Pancreas (tissue), 10 donors: ENCODE measurements at regions not wholly inside any gene's neighbourhood (a gene's known extent, or its start where the extent isn't known, plus 50 kb on each side); places are given as distances from the start of the nearest gene placed in this dataset.

Experiments used
- ATAC-seq, 4 donors: fragments of 200-7000 bp; cut with Tn5 transposase; one replicate each; pipeline versions ENCODE4 v1.8.0 to v1.9.1; 2020; ENCODE audit warnings: mild to moderate bottlenecking in 4 of 4, moderate library complexity in 4 of 4
- DNase-seq, 6 donors: peaks; one replicate each; pipeline ENCODE4 v3.0.0-alpha.2; 2020
- FAIRE-seq: peaks from 2 replicates; lab custom pipeline; 2012; peaks lifted over from hg19 to GRCh38; lab: Jason Lieb, UNC
- H3K27ac ChIP-seq, 4 donors: fragments of 200-600 bp; sonication (generic); 1 replicate in 3 of 4; 2 replicates in 1 of 4; pipeline versions ENCODE4 v1.5.0 to v1.8.0; 2020
- H3K27me3 ChIP-seq, 4 donors: fragments of 200-600 bp; one replicate each; pipeline ENCODE4 v1.8.0; 2021
- H3K36me3 ChIP-seq, 3 donors: fragments of 200-600 bp; sonication (generic) in 1 of 3; one replicate each; pipeline versions ENCODE4 v1.5.0 to v1.8.0; 2020 to 2021
- H3K4me1 ChIP-seq, 3 donors: fragments of 200-600 bp; one replicate each; pipeline ENCODE4 v1.8.0; 2021
- H3K4me3 ChIP-seq, 4 donors: fragments of 200-600 bp; sonication (generic) in 2 of 4; one replicate each; pipeline versions ENCODE4 v1.5.0 to v1.8.0; 2020 to 2021
- H3K9me3 ChIP-seq, 4 donors: fragments of 200-600 bp; one replicate each; pipeline ENCODE4 v1.8.0; 2021
- WGBS, 2 donors: extraction: QIAGEN DNeasy Blood & Tissue Kit; methylation state at CpG; one replicate each; pipeline ENCODE4 v1.1.7; 2013; 5-methylcytosine and 5-hydroxymethylcytosine counted together
- intact Hi-C, 3 donors: fragments of 100-400 bp; cut with DNase I; formaldehyde crosslinking; loops; one replicate each; pipeline versions ENCODE4 v1.11.1 to v1.14.2; 2022
- TF ChIP-seq, protein P1 (sequence below), 4 donors: fragments of 200-600 bp; sonication (generic) in 3 of 4; IDR thresholded peaks; one replicate each; pipeline versions ENCODE4 v1.5.0 to v1.8.0; 2021; ENCODE audit warnings: antibody characterized with exemption in 4 of 4
- donor health status: healthy with polysubstance abuse.
- donor health status: DM: no; HTN: no; CAD: no; lungs with moderate emphysema.
- donor health status: DM: no; HTN: no; CAD: no.
- donor health status: control.
- donor health status: control.
- donor health status: Bipolar disorder and iron deficiency.
- donor health status: DM: yes; HTN: yes; CAD: no.
- donor health status: DM: no; HTN: no; CAD: no.
- donor health status: DM: no; HTN: no; CAD: no.
- donor health status: DM: yes; HTN: yes; CAD: no.

DNA sequence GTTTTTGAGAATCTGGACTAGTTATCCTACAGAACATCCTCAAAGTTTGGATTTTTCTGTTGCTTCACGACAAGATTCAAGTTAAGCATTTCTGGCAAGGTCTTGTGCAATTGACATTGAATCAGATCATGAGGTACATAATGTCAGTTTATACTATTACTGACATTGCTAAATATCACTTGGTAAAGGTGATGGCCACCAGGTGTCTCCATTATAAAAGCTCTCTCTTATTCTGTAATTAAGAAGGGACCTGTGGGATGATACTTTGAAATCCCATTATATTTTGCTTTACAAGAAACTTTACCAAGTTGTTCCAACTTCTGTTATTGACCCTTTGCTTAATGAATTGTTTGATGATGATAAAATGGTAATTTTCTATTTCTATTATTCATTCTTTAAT is 131.0 kb upstream of the ASTN2 start:
- no peak for FAIRE-seq
- no peak for DNase-seq
- no peak for ATAC-seq
- Histone ChIP-seq H3K4me1 (peaks cover 0 to 6% (median 0%) of the 10 kb centered on the region in 3 donors), H3K9me3 (no peaks in the 10 kb centered on the region), H3K27ac (no peak overlapping the region), H3K4me3 (no peak overlapping the region), H3K36me3 (no peaks in the 10 kb centered on the region), H3K27me3 (no peaks in the 10 kb centered on the region)
- 61 to 66% methylated on average over 1 of the region's 1 CpG for WGBS, 2 donors
- intact Hi-C loops: no loop called here
- TF ChIP-seq, protein P1, sequence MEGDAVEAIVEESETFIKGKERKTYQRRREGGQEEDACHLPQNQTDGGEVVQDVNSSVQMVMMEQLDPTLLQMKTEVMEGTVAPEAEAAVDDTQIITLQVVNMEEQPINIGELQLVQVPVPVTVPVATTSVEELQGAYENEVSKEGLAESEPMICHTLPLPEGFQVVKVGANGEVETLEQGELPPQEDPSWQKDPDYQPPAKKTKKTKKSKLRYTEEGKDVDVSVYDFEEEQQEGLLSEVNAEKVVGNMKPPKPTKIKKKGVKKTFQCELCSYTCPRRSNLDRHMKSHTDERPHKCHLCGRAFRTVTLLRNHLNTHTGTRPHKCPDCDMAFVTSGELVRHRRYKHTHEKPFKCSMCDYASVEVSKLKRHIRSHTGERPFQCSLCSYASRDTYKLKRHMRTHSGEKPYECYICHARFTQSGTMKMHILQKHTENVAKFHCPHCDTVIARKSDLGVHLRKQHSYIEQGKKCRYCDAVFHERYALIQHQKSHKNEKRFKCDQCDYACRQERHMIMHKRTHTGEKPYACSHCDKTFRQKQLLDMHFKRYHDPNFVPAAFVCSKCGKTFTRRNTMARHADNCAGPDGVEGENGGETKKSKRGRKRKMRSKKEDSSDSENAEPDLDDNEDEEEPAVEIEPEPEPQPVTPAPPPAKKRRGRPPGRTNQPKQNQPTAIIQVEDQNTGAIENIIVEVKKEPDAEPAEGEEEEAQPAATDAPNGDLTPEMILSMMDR (IDR thresholded peaks at IDR 0.05): no peak

GRCh38 chr9:117543089-117543488 is 128.2 kb upstream of the ASTN2 start:
- H3K36me3 ChIP-seq: no peaks in the 10 kb centered on the region
- DNase-seq: no peak
- H3K27me3 ChIP-seq: no peaks in the 10 kb centered on the region
- H3K4me1 ChIP-seq: peaks cover 0 to 6% (median 0%) of the 10 kb centered on the region in 3 donors
- no peak for ATAC-seq
- no peak overlapping the region for H3K4me3 ChIP-seq
- no peak for FAIRE-seq
- H3K27ac ChIP-seq: no peak overlapping the region
- no peaks in the 10 kb centered on the region for H3K9me3 ChIP-seq
- TF ChIP-seq, protein P1 (IDR thresholded peaks at IDR 0.05): no peak
- intact Hi-C loops: no loop called here
- WGBS, 2 donors: 6 to 18% methylated on average over 2 of the region's 2 CpGs

GRCh38 chr9:117542021-117542420 is 127.2 kb upstream of the ASTN2 start:
- Histone ChIP-seq H3K4me3 (no peak overlapping the region), H3K4me1 (no peaks in the 10 kb centered on the region), H3K27me3 (no peaks in the 10 kb centered on the region), H3K27ac (no peak overlapping the region), H3K36me3 (no peaks in the 10 kb centered on the region), H3K9me3 (no peaks in the 10 kb centered on the region)
- no peak for ATAC-seq
- TF ChIP-seq, protein P1 (IDR thresholded peaks at IDR 0.05): no peak
- no peak for FAIRE-seq
- 59 to 73% methylated on average over 3 of the region's 3 CpGs for WGBS, 2 donors
- DNase-seq: no peak
- intact Hi-C loops: no loop called here

DNA sequence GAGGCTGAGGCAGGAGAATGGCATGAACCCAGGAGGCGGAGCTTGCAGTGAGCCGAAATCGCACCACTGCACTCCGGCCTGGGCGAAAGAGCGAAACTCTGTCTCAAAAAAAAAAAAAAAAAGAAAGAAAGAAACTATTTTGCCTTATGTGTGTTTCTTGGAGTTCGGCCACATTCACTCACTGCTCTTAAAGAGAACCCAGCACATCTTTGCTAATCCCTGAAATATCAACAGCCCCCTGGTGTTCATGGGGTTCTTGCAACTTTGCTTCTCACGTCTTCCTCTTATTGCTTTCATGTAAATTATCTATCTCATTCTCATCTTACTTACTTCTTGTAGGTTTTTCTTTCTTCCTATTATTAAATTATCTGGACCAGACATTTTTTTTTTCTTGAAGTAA is 126.3 kb upstream of the ASTN2 start:
- Histone ChIP-seq H3K27me3 (no peaks in the 10 kb centered on the region), H3K4me3 (no peak overlapping the region), H3K27ac (no peak overlapping the region), H3K4me1 (no peaks in the 10 kb centered on the region), H3K36me3 (no peaks in the 10 kb centered on the region), H3K9me3 (no peaks in the 10 kb centered on the region)
- DNase-seq: no peak
- no peak for FAIRE-seq
- TF ChIP-seq, protein P1 (IDR thresholded peaks at IDR 0.05): no peak
- intact Hi-C loops: no loop called here
- no peak for ATAC-seq
- WGBS, 2 donors: 88 to 89% methylated on average over 8 of the region's 8 CpGs

DNA sequence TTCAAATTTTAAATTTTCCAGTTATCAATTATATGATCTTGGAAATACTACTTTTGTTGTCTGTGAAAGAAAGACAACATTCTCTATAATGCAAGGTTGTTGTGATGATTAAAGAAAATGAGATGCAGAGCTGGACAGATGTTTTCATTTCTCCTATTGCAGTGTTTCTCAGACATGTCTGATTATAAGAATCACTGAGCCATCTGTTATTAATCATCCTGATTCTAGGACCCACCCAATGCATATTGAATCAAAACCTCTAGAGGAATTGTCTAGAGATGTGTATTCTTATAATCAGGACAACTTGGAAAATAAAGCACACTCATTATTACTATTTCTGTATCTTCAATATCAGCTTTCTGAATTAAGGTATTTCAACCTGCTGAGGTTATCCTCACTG is 121.1 kb upstream of the ASTN2 start:
- Histone ChIP-seq H3K27ac (no peak overlapping the region), H3K4me1 (no peaks in the 10 kb centered on the region), H3K27me3 (no peaks in the 10 kb centered on the region), H3K36me3 (no peaks in the 10 kb centered on the region), H3K4me3 (no peak overlapping the region), H3K9me3 (no peaks in the 10 kb centered on the region)
- DNase-seq (no peak), FAIRE-seq (no peak), ATAC-seq (no peak)
- intact Hi-C loops: no loop called here
- TF ChIP-seq, protein P1 (IDR thresholded peaks at IDR 0.05): no peak
